ENCODE measurements at regions not wholly inside any gene's neighbourhood (a gene's known extent, or its start where the extent isn't known, plus 50 kb on each side); places are given as distances from the start of the nearest gene placed in this dataset.
"Not testable (repeated sequence)": the region's sequence is repeated elsewhere in the genome, so short reads cannot be mapped to it uniquely, and the experiment has no call there.

- in situ Hi-C loops (cut with MboI); POLR2A ChIA-PET; H3K9ac ChIP-seq (ENCODE audit: control insufficient read depth, insufficient read depth, low read length); H3K4me3 ChIP-seq; H3K9me3 ChIP-seq (replicated peaks; ENCODE audit: control insufficient read depth, insufficient read depth, low read length); H3K36me3 ChIP-seq (ENCODE audit: control insufficient read depth in 2 of 2, insufficient read depth in 2 of 2, low read length in 1 of 2); SMC1A ChIA-PET (ENCODE audit: uncharacterized antibody, unreplicated experiment); DNase-seq (ENCODE audit: low read depth, low spot score); H3K27me3 ChIP-seq (replicated peaks in 1 of 2; ENCODE audit: control insufficient read depth in 2 of 2, insufficient read depth in 2 of 2, low read length in 1 of 2); FAIRE-seq; CTCF ChIA-PET; H3K4me1 ChIP-seq (ENCODE audit: control insufficient read depth, insufficient read depth, low read length); H3K4me2 ChIP-seq (ENCODE audit: control insufficient read depth, insufficient read depth); intact Hi-C loops (cut with micrococcal nuclease; ENCODE audit: unreplicated experiment); H3K27ac ChIP-seq (ENCODE audit: control insufficient read depth, insufficient read depth); RAD21 ChIA-PET (ENCODE audit: unreplicated experiment); BruUV-seq (replicated peaks); ATAC-seq; H4K20me1 ChIP-seq (ENCODE audit: control insufficient read depth, insufficient read depth); H2AFZ ChIP-seq (ENCODE audit: control insufficient read depth, low read depth, low read length); H3K79me2 ChIP-seq (ENCODE audit: control insufficient read depth, insufficient read depth, low read length): not testable (repeated sequence)
- WGBS (ENCODE audit: insufficient coverage, insufficient replicate concordance, low lambda C conversion rate, missing lambda C conversion rate): 79% methylated on average over 25 of the region's 29 CpGs
Observed at GRCh38 chr10:120798276-120798675, 52.9 kb upstream of the WDR11 start.

- CTCF ChIA-PET: no interaction called here
- BruUV-seq (replicated peaks): no TSS peak
- SMC1A ChIA-PET (ENCODE audit: uncharacterized antibody, unreplicated experiment): no interaction called here
- no peak overlapping the region for H3K4me2 ChIP-seq (ENCODE audit: control insufficient read depth, insufficient read depth)
- H4K20me1 ChIP-seq (ENCODE audit: control insufficient read depth, insufficient read depth): no peaks in the 10 kb centered on the region
- H3K27ac ChIP-seq (ENCODE audit: control insufficient read depth, insufficient read depth): no peak overlapping the region
- WGBS (ENCODE audit: insufficient coverage, insufficient replicate concordance, low lambda C conversion rate, missing lambda C conversion rate): 0% methylated on average over 2 of the region's 2 CpGs
- ATAC-seq (no peak), FAIRE-seq (no peak), DNase-seq (ENCODE audit: low read depth, low spot score) (no peak)
- H3K79me2 ChIP-seq (ENCODE audit: control insufficient read depth, insufficient read depth, low read length): no peaks in the 10 kb centered on the region
- intact Hi-C loops (cut with micrococcal nuclease; ENCODE audit: unreplicated experiment): no loop called here
- H3K9ac ChIP-seq (ENCODE audit: control insufficient read depth, insufficient read depth, low read length): no peak overlapping the region
- no peaks in the 10 kb centered on the region for H3K9me3 ChIP-seq (replicated peaks; ENCODE audit: control insufficient read depth, insufficient read depth, low read length)
- POLR2A ChIA-PET: no interaction called here
- TF ChIP-seq GATAD2B (conservative IDR thresholded peaks at IDR 0.05; ENCODE audit: low read depth) (no peak), ATF2 (IDR thresholded peaks at IDR 0.05; ENCODE audit: low read length) (no peak), SUZ12 (IDR thresholded peaks at IDR 0.05; ENCODE audit: unreplicated experiment) (no peak), LARP7 (IDR thresholded peaks at IDR 0.05) (no peak), ZBTB11 (CRISPR knock-in tag; IDR thresholded peaks at IDR 0.05) (no peak), CTCF (IDR thresholded peaks at IDR 0.05 in 2 of 3, conservative IDR thresholded peaks at IDR 0.05 in 1 of 3; ENCODE audit: control insufficient read depth in 2 of 3, extremely low read depth in 1 of 3, insufficient read depth in 1 of 3, low read depth in 3 of 3, low read length in 3 of 3) (no peak)
- no peaks in the 10 kb centered on the region for H3K27me3 ChIP-seq (replicated peaks in 1 of 2; ENCODE audit: control insufficient read depth in 2 of 2, insufficient read depth in 2 of 2, low read length in 1 of 2)
- H3K4me1 ChIP-seq (ENCODE audit: control insufficient read depth, insufficient read depth, low read length): no peaks in the 10 kb centered on the region
- no peak overlapping the region for H2AFZ ChIP-seq (ENCODE audit: control insufficient read depth, low read depth, low read length)
- RAD21 ChIA-PET (ENCODE audit: unreplicated experiment): no interaction called here
- H3K36me3 ChIP-seq (ENCODE audit: control insufficient read depth in 2 of 2, insufficient read depth in 2 of 2, low read length in 1 of 2): no peaks in the 10 kb centered on the region
- in situ Hi-C loops (cut with MboI): no loop called here
- H3K4me3 ChIP-seq: no peak overlapping the region
Observed at GRCh38 chr10:120799849-120800248, 51.3 kb upstream of the WDR11 start.

All from GM12878 (cell line).